Right atrium auricular region (tissue), 2 donors: ENCODE measurements at regions not wholly inside any gene's neighbourhood (a gene's known extent, or its start where the extent isn't known, plus 50 kb on each side); places are given as distances from the start of the nearest gene placed in this dataset.

Source experiments
- DNase-seq: peaks from one replicate; pipeline ENCODE4 v3.0.0-alpha.2; 2019; ENCODE audit warnings: low spot score
- H3K27ac ChIP-seq, 2 donors: fragments of 200-600 bp; sonication (generic); 1 replicate in 1 of 2; 2 replicates in 1 of 2; pipeline ENCODE4 v1.5.1; 2016 to 2019
- H3K27me3 ChIP-seq, 2 donors: fragments of 200-600 bp; sonication (generic); one replicate each; pipeline versions ENCODE4 v1.5.1 to v1.6.0; 2017 to 2019
- H3K36me3 ChIP-seq: fragments of 200-600 bp; sonication (generic); one replicate; pipeline ENCODE4 v1.5.1; 2016
- H3K4me1 ChIP-seq, 2 donors: fragments of 200-600 bp; sonication (generic); one replicate each; pipeline versions ENCODE4 v1.5.1 to v1.6.0; 2017 to 2019
- H3K4me3 ChIP-seq, 2 donors: fragments of 200-600 bp; sonication (generic); 1 replicate in 1 of 2; 2 replicates in 1 of 2; pipeline ENCODE4 v1.5.1; 2017 to 2019; ENCODE audit warnings: mild to moderate bottlenecking in 1 of 2, moderate library complexity in 1 of 2
- H3K9me3 ChIP-seq, 2 donors: fragments of 200-600 bp; sonication (generic); one replicate each; pipeline ENCODE4 v1.5.1; 2019
- CTCF ChIP-seq, 2 donors: fragments of 200-600 bp; sonication (generic); IDR thresholded peaks; one replicate each; pipeline ENCODE4 v1.5.1; 2019; ENCODE audit warnings: antibody characterized with exemption in 2 of 2

- no peak overlapping the region for H3K27ac ChIP-seq
- H3K4me3 ChIP-seq: no peak overlapping the region
- no peaks in the 10 kb centered on the region for H3K9me3 ChIP-seq
- H3K4me1 ChIP-seq: no peaks in the 10 kb centered on the region
- no peaks in the 10 kb centered on the region for H3K36me3 ChIP-seq
- TF ChIP-seq CTCF (IDR thresholded peaks at IDR 0.05): no peak
- no peaks in the 10 kb centered on the region for H3K27me3 ChIP-seq
- DNase-seq: no peak
Measured at GRCh38 chr2:156826341-156826933, 390.3 kb downstream of the GPD2 start.

- Histone ChIP-seq H3K27ac (no peak overlapping the region), H3K36me3 (no peaks in the 10 kb centered on the region), H3K4me3 (no peak overlapping the region), H3K9me3 (no peaks in the 10 kb centered on the region), H3K27me3 (no peaks in the 10 kb centered on the region), H3K4me1 (no peaks in the 10 kb centered on the region)
- TF ChIP-seq CTCF (IDR thresholded peaks at IDR 0.05): no peak
- DNase-seq: no peak
Measured at GRCh38 chr2:156834431-156834830, 398.3 kb downstream of the GPD2 start.

GRCh38 chr2:156837635-156838370 lies 401.6 kb downstream of the GPD2 start:
- Histone ChIP-seq H3K4me3 (no peak overlapping the region), H3K27ac (no peak overlapping the region), H3K27me3 (no peaks in the 10 kb centered on the region), H3K4me1 (no peaks in the 10 kb centered on the region), H3K9me3 (no peaks in the 10 kb centered on the region), H3K36me3 (no peaks in the 10 kb centered on the region)
- DNase-seq: no peak
- TF ChIP-seq CTCF (IDR thresholded peaks at IDR 0.05): no peak

GRCh38 chr2:156841321-156841720 lies 405.1 kb downstream of the GPD2 start:
- H3K36me3 ChIP-seq: no peaks in the 10 kb centered on the region
- H3K4me3 ChIP-seq: no peak overlapping the region
- H3K4me1 ChIP-seq: no peaks in the 10 kb centered on the region
- no peak overlapping the region for H3K27ac ChIP-seq
- TF ChIP-seq CTCF (IDR thresholded peaks at IDR 0.05): no peak
- no peak for DNase-seq
- H3K9me3 ChIP-seq: no peaks in the 10 kb centered on the region
- no peaks in the 10 kb centered on the region for H3K27me3 ChIP-seq

- H3K27ac ChIP-seq: no peak overlapping the region
- no peaks in the 10 kb centered on the region for H3K4me1 ChIP-seq
- H3K4me3 ChIP-seq: no peak overlapping the region
- no peak for DNase-seq
- no peak for TF ChIP-seq CTCF (IDR thresholded peaks at IDR 0.05)
- no peaks in the 10 kb centered on the region for H3K36me3 ChIP-seq
- no peaks in the 10 kb centered on the region for H3K9me3 ChIP-seq
- no peaks in the 10 kb centered on the region for H3K27me3 ChIP-seq
Measured at GRCh38 chr2:156845806-156846558, 409.8 kb downstream of the GPD2 start.
